HepG2 (cell line): ENCODE measurements at regions not wholly inside any gene's neighbourhood (a gene's known extent, or its start where the extent isn't known, plus 50 kb on each side); places are given as distances from the start of the nearest gene placed in this dataset.

Source experiments
- ATAC-seq: fragments of 200-7000 bp; cut with Tn5 transposase; 3 replicates; pipeline ENCODE4 v1.9.1; 2020; ENCODE audit warnings: mild to moderate bottlenecking, moderate library complexity
- BruUV-seq: library from RNA; stranded (reverse); fragments of 400-500 nt; replicated peaks from 2 replicates; lab custom pipeline; 2021; lab: Mats Ljungman, UMichigan
- CTCF ChIA-PET: fragments of 300-600 bp; formaldehyde crosslinking; extraction: SDS; loops from one replicate; lab custom pipeline; 2021; ENCODE audit warnings: low total read pairs, inconsistent platforms, low intra/inter-chr PET ratio; lab: Yijun Ruan, JAX
- POLR2A ChIA-PET: fragments of 350-600 bp; sonication (Branson Sonifier 250); formaldehyde crosslinking; loops from one replicate; lab custom pipeline; 2020; ENCODE audit warnings: antibody characterized with exemption, inconsistent platforms; lab: Yijun Ruan, JAX
- DNase-seq: peaks from one replicate; pipeline ENCODE4 v3.0.0-alpha.2; 2015; ENCODE audit warnings: low spot score
- FAIRE-seq: peaks from 3 replicates; lab custom pipeline; 2011; peaks lifted over from hg19 to GRCh38; lab: Jason Lieb, UNC
- H2AFZ ChIP-seq: one replicate; pipeline ENCODE4 v1.6.1; 2011; ENCODE audit warnings: low read length, inconsistent platforms
- H3K27ac ChIP-seq: fragments of 300-600 bp; 3 replicates; pipeline ENCODE4 v1.8.0; 2011; ENCODE audit warnings: mixed run types, mild to moderate bottlenecking, mixed read lengths, low read length, inconsistent platforms; ENCODE audit not compliant: insufficient read depth; ENCODE audit errors: extremely low read length
- H3K27me3 ChIP-seq, 2 experiments: fragments of 200-600 bp in 1 of 2; 2 replicates in 1 of 2; 3 replicates in 1 of 2; pipeline versions ENCODE4 v1.6.0 to v1.8.0; 2011; ENCODE audit warnings: low read length in 2 of 2, mild to moderate bottlenecking in 2 of 2, moderate library complexity in 2 of 2, inconsistent platforms in 1 of 2; ENCODE audit not compliant: insufficient read depth in 2 of 2, control insufficient read depth in 1 of 2
- H3K36me3 ChIP-seq, 2 experiments: fragments of 200-600 bp in 1 of 2; replicated peaks in 1 of 2; 2 replicates in 1 of 2; 3 replicates in 1 of 2; pipeline versions ENCODE4 v1.5.1 to v1.8.0; 2011; ENCODE audit warnings: low read length in 2 of 2, inconsistent platforms in 1 of 2; ENCODE audit not compliant: insufficient read depth in 2 of 2, control insufficient read depth in 1 of 2
- H3K4me1 ChIP-seq: 2 replicates; pipeline ENCODE4 v1.5.1; 2012; ENCODE audit warnings: low read length, inconsistent platforms; ENCODE audit not compliant: insufficient read depth
- H3K4me2 ChIP-seq: 2 replicates; pipeline ENCODE4 v1.6.0; 2011; ENCODE audit warnings: low read depth, low read length, inconsistent platforms
- H3K4me3 ChIP-seq, 3 experiments: fragments of 200-600 bp in 1 of 3; sonication (generic), shearing (Covaris generic) in 1 of 3; replicated peaks in 1 of 3; 2 replicates each; pipeline ENCODE4 v1.5.1; 2011 to 2016; ENCODE audit warnings: low read length in 3 of 3, inconsistent platforms in 2 of 3, low read depth in 2 of 3, mild to moderate bottlenecking in 2 of 3, control low read depth in 1 of 3, mixed read lengths in 1 of 3; ENCODE audit not compliant: insufficient read depth in 1 of 3
- H3K79me2 ChIP-seq: one replicate; pipeline ENCODE4 v1.6.1; 2011; ENCODE audit warnings: low read length, inconsistent platforms; ENCODE audit not compliant: insufficient read depth
- H3K9ac ChIP-seq: 2 replicates; pipeline ENCODE4 v1.6.0; 2011; ENCODE audit warnings: mild to moderate bottlenecking, low read depth, low read length, inconsistent platforms; ENCODE audit not compliant: insufficient read depth
- H3K9me3 ChIP-seq: 2 replicates; pipeline ENCODE4 v1.5.1; 2012; ENCODE audit warnings: mild to moderate bottlenecking, low read length
- H4K20me1 ChIP-seq: 2 replicates; pipeline ENCODE4 v1.6.0; 2011; ENCODE audit warnings: inconsistent platforms, mild to moderate bottlenecking, low read length, moderate library complexity; ENCODE audit not compliant: insufficient read depth
- ARID4A ChIP-seq: sonication (generic); formaldehyde crosslinking; IDR thresholded peaks from 2 replicates; pipeline ENCODE4 v1.5.0; 2020; ENCODE audit warnings: mild to moderate bottlenecking, missing genetic modification reagents, borderline replicate concordance
- CC2D1A ChIP-seq: sonication (generic); formaldehyde crosslinking; IDR thresholded peaks from 2 replicates; pipeline ENCODE4 v1.8.1; 2023; ENCODE audit warnings: mild to moderate bottlenecking, missing genetic modification reagents
- CHD4 ChIP-seq: fragments of 200-600 bp; sonication (generic); IDR thresholded peaks from 2 replicates; pipeline ENCODE4 v1.7.0; 2017; ENCODE audit warnings: mild to moderate bottlenecking, low read length, borderline replicate concordance
- LCORL ChIP-seq, 2 experiments: fragments of 450-650 bp in 1 of 2; sonication (generic) in 1 of 2; formaldehyde crosslinking in 1 of 2; IDR thresholded peaks; 2 replicates each; pipeline versions ENCODE4 v1.5.0 to v1.6.1; 2017 to 2020; ENCODE audit warnings: antibody characterized with exemption in 1 of 2, missing genetic modification reagents in 1 of 2
- NCOA2 ChIP-seq: sonication (generic); formaldehyde crosslinking; IDR thresholded peaks from 2 replicates; pipeline ENCODE4 v1.8.0; 2022; ENCODE audit warnings: inconsistent platforms
- ZNF484 ChIP-seq: sonication (generic); formaldehyde crosslinking; IDR thresholded peaks from 2 replicates; pipeline ENCODE4 v1.5.1; 2020; ENCODE audit warnings: mild to moderate bottlenecking, low read depth, missing genetic modification reagents, borderline replicate concordance
- WGBS: methylation state at CpG from one replicate; pipeline ENCODE4 v1.1.6; 2017; ENCODE audit warnings: low lambda C conversion rate; 5-methylcytosine and 5-hydroxymethylcytosine counted together
- in situ Hi-C: cut with HindIII; loops from 2 replicates; pipeline ENCODE4 v1.10.0; 2017; ENCODE audit warnings: low pct_unique_long_range_greater_than_20kb; ENCODE audit not compliant: extremely low pct_ligation_motif_present
- intact Hi-C: fragments of 100-400 bp; cut with micrococcal nuclease; formaldehyde crosslinking; loops from one replicate; pipeline ENCODE4 v1.10.0; 2022; ENCODE audit not compliant: unreplicated experiment

GRCh38 chr13:22144806-22145205, 473.9 kb downstream of the FGF9 start:
- Histone ChIP-seq H3K9ac (no peak overlapping the region), H3K79me2 (no peaks in the 10 kb centered on the region), H3K27me3 (no peaks in the 10 kb centered on the region; a peak in 1 of 5 replicates), H2AFZ (no peak overlapping the region), H3K4me3 (no peak overlapping the region), H3K9me3 (no peaks in the 10 kb centered on the region), H3K36me3 (no peaks in the 10 kb centered on the region), H4K20me1 (no peaks in the 10 kb centered on the region), H3K4me2 (no peak overlapping the region), H3K27ac (no peak overlapping the region), H3K4me1 (no peaks in the 10 kb centered on the region)
- POLR2A ChIA-PET: no interaction called here
- in situ Hi-C loops (no loop called here), intact Hi-C loops (no loop called here)
- DNase-seq (no peak), FAIRE-seq (no peak), ATAC-seq (no peak)
- BruUV-seq: no TSS peak
- CTCF ChIA-PET: no interaction called here
- TF ChIP-seq CHD4 (no peak), ARID4A (no peak), NCOA2 (no peak), CC2D1A (CRISPR knock-in tag) (no peak), LCORL (IDR thresholded peaks at IDR 0.05) (no peak), LCORL (CRISPR knock-in tag; IDR thresholded peaks at IDR 0.05) (no peak), ZNF484 (CRISPR knock-in tag) (no peak)
- 46% methylated on average over 2 of the region's 2 CpGs for WGBS
